GM19438 (cell line): ENCODE measurements at regions not wholly inside any gene's neighbourhood (a gene's known extent, or its start where the extent isn't known, plus 50 kb on each side); places are given as distances from the start of the nearest gene placed in this dataset.

Experiments used
- ATAC-seq: cut with Tn5 transposase; IDR thresholded peaks from one replicate; pipeline ENCODE4 v1.9.1; 2021; ENCODE audit warnings: low read depth; ENCODE audit not compliant: unreplicated experiment

DNA sequence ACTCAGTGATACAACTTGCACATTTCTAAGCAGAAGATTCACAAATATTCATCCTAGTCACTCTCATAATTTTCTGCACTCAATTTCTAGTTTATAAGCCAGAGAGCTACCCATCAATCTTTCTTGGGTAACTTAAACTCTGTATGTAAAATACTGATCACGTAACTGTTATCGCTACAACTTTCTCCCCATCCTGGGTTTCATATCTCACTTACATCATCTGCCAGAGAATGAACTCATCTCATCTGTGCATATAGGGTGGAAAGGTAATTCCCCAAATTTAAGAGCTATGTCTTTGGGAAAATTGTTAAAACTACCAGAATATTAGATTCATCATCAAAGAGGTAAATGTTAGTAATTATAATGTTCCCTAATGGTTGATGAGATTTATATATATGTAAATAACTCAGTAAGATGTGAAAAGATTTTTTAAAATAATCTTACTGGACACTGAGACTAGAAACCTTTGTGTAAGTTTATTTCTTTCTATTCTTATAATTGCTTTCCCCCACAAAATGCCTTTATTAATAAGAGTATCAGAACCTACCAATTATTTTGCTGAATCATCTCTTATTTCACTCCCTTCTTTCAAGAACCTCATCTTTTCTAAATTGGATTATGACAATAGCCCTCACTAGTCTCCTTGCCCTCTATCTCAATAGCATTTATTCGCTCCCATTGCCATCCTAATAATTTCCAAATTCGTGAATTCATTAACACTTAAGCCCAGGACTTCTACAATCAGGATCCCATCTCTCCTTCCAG lies 729.0 kb downstream of the EPHA4 start:
- ATAC-seq = no peak

DNA sequence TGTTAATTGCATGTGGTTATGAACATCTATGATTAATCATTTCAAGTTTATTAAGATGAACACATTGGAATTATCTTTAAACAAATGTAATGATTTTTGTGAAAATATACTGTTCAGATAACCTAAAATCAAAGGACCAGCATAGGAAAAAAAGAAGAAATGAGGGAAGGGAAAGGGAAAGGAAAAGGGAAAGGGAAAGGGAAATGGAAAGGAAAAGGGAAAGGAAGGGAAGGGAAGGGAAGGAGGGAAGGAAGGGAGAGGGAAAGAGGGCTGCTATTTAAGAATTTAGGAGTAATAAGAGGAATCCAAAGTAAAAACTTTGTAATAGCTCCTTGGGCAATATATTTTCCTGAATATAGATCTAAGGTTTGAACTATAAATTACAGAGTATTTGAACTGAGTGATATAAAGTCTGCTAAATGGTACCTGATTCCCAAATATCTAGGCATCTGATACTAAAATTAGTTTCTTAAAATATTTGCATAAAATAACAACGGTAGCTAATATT lies 726.3 kb downstream of the EPHA4 start:
- ATAC-seq = no peak

DNA sequence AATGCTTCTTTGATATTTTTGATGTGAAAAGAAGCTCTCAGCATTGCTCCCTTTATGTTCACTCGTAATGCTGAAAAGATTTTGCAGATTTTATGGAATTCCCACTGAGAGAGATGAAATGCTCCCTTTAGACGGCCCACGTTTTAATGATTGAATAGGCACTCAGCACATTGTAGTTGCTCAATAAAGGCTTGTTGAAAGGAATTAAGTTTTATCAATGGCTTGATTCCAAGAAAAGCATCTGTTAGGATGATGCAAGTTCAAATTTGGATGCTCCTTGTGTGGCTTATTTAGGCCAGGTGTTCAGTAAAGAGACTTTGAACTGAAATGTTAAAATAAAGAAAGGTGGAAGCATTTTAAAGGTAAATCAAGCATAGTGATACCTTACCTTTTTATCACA lies 725.1 kb downstream of the EPHA4 start:
- ATAC-seq = no peak

DNA sequence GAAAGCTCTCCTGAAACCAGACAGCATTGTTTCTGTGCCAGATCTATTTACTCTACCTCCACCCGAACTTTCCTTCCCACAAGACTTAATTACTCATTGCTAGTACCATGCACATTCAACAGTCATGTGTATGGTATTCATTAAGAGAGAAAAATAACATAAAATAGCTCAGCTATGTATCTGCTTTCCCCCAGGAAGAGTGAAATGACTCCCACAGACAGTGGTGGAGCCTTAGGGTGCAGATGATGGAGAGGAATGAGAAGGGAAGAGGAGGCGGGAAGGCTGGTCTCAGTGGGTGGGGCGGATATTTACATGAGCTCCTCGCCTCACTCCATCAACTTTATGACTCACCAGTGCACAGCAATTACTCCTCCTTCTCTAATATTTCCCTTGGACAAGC lies 724.5 kb downstream of the EPHA4 start:
- ATAC-seq = no peak

DNA sequence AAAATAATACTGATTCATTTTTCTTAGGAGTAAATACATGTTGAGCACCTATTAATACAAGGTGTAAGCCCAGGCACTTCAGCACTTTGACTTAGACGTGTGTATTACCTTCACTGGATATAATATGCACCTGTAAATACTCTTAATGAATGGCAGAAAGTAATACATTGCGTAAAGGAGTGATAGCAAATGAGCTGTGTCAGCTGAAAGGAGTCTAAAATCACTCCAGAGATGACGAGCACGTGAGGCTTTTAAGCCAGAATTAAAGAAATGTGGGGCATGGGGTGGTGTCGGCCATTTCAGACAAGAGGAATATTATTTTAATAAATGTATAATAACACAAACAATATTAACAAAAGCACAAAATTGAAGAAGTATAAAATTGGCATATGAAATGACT lies 722.7 kb downstream of the EPHA4 start:
- ATAC-seq = no peak

DNA sequence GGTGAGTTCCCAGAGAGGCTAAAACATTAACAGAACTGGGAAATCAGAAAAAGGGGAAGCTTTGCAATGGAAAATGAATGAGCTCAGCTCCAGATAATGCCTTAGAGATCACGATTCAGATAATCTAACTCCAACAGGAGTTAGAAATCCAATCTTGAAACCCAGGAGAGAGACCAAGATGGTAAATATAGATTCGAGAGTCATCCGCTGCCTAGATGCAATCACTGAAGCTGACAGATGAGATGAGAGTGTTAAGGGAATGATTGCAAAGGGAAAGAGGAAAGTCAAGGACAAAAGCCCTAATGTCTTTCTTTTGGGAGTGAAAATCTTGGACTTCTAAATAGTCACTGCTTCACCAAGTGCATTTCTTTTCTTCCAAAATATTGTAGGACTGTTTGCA lies 722.0 kb downstream of the EPHA4 start:
- ATAC-seq = no peak

DNA sequence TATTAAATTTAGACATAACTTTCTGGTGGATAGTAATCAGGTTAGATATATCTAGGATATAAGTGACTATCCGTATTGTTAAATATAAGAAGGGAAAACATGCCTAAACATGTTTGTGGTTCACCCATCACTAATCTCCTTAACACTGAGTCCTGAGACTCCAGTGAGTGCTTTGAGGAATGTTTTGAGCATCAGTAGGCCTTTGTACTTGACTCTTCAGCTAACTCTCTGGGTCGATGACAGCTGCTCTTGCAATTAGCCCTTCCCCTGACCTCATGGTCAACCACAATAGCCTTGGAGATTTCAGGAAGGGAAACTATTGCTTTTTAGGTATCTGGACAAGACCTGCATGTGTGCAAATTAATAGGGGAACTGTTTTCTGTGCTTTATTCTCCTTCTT lies 716.8 kb downstream of the EPHA4 start:
- ATAC-seq = no peak

DNA sequence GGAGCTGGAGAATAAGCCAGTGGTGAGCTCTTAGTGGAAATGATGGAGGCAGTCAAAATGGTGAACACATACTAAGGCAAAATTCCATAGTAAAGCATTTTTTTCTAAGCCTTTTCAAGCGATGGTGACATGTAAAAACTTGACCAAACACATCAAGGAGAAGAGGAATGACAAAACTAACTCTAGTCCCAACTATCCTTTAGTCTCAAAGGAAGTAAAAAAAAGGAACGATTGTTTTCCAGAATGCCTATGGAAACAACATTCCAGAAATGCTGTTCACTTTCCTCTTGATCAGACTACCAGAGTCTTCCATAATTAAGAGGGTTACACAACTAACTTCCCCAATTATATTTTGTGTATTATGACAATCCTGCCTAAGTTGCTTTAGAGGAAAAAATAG lies 715.6 kb downstream of the EPHA4 start:
- ATAC-seq = no peak

DNA sequence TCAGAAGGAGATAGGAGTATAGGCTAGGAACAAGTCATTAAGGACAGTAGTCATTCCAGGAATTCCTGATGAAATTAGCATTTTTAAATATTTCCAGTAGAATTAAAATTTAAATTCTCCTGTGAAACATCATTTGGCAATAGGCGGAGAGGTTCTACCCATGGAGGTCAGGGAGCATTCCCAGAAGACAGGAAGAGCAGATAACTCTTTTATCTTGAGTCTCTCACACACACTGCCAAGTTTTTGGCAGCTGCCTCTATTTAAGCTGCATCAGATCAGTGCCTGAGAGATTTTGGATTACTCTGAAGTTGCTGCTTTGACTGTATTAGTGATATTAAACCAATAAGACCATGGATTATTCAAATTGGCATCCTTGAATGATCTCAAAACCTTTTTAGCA lies 714.7 kb downstream of the EPHA4 start:
- ATAC-seq = no peak

DNA sequence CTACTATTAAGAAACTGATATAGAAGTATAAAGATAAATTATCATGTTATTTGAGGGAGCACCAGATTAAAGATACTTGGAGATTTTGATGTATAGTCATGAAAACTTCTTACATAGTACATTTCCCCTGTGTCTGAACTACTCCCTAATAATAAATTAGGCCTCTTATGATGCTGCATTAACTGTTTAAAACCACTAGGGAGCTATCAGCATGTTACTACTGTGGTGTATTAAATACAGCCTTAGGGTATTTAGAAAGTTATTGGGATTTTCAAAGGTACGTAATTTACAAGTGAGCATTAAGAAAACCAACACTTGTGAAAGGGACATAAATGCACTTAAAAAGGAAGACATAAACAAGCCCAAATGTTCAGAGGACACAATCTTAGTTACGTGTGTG lies 714.0 kb downstream of the EPHA4 start:
- ATAC-seq = no peak

DNA sequence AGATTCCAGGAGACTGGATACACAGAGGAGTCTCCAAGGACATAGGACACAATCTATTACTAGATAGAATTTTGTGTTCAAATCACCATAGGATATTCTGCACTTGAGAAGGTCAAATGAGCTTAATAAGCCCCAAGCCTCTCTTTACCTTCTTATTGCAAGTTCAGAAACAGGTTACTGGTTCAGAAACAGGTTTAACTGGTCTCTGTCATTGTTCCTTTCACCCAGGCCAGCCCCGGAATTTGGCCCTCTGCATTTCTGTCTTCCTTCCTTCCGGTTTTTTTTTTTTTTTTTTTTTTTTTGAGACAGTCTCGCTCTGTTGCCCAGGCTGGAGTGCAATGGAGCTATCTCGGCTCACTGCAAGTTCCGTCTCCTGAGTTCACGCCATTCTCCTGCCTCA lies 700.2 kb downstream of the EPHA4 start:
- no peak for ATAC-seq

DNA sequence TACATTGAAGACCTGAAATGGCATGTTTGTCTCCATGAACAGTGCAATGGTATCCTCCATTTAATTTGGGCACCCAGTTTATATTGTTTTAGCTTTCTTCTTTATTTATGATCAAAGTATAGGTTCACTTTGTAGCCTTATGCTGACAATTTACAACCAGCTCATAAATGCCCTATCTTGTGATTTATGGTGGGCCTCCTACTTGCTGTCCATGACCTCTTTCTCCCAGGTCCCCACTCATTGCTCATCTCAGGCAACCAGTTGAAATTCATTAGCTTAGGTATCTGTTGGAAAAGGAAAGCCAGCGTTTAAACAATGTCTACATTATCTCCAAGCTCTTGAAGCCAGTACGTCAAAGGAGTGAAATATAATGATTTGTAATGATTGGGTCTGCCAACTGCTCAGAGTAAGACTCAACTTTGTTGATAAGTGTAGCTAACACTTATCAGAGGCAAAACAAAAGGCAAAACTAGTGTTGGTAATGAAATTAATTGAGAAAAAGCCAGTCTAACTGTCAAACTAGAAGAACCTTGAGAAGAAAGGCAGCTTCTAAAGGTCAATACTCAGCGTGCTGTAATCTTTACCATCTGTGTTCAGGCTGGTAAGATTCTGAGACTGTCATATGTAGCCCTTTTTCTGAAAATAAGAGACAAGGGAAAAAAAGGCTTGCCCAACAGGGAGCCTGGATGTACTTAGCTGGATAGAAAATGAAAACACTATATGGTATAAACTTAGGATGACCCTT lies 695.9 kb downstream of the EPHA4 start:
- no peak for ATAC-seq

DNA sequence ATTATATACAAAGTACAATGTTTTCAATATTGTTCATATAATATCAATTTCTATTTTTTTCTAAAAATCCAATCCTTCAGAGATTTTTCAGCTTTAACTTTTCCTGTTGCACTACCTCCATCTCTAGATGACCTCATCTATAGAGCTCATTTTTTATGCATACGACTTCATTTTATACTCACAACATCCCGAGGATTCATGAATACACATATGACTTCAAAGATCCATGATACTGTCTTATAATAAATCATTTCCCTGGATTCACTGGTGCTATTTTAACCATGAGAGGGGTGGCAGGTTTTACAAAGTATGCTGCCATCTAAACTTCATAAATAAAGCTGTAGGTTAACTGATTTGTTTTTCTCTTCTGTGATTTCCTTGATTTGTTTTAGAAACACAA lies 694.6 kb downstream of the EPHA4 start:
- no peak for ATAC-seq

DNA sequence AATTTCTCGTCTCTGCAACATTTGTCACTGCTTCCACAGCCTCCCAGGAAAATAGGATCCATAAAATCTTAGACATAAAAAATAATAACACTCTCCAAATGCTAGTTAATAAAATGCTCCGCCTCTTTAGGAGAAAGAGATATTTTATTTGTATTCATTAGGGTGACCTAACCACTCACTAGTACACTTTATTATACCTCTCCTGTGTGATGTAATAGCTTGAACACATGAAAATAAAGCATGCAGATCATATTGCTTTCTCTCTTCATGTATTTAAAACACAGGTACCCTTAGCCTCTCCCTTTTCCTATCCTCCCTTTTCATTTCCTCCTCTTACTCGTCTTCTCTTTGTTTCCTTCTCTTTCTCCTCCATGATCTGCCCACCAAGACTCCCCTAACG lies 694.2 kb downstream of the EPHA4 start:
- no peak for ATAC-seq

DNA sequence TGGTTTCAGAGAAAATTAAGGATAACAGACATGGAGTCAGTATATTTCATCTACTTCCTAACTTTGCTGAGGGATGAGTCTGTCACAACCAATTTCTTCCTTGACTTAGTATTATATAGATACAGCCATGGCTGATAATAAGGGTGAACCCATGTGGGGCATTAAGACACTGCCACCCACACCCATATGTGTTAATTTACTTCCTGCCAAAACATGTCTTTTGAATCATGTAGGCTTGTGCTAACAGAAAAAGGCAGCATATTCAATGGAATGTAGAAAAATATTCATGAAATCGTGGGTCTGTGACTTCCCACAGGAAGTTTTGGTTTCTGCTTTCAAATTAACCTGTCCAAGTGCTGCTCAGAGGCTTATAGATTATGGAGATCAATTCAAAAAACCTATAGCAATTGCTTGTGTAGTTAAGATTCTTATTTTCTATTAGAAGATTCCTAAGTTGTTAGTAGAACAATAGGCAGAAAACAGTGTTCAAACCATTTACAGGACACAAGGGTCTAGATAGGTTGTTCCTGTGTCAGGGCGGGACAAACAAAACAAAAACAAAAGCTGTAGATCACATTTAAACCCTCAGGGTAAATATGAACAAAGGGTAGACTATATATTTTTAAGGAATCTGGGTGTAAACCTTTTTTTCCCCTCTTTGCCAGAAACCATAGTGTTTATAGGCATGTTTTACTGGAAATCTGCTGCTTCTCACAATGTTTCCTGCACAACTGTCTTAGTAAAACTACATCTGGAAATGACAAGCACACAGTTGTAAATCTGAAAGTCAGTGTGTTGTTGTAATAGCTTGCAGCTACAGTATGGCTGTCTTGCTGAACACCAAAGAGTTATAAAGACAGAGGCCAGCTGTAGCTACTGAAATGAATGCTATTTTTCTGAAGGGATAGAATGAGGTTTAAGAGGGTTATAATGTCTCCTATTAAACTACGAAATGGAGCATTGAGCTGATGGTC lies 691.2 kb downstream of the EPHA4 start:
- ATAC-seq = no peak

DNA sequence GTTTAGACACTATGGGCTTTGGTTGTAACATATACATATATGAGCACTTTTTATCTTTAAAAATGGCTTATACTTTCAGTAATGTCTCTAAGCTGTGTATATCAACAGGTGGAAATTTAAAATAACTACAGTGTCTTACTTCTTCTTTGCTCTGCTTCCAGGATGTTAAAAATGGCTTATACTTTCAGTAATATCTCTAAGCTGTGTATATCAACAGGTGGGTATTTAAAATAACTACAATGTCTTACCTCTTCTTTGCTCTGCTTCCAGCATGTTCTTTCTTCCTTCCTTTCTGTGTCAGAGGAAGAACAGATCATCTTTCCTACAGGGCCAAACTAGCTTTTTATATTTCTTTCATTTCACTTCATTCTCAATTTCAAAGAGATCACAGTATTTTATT lies 689.6 kb downstream of the EPHA4 start:
- no peak for ATAC-seq

DNA sequence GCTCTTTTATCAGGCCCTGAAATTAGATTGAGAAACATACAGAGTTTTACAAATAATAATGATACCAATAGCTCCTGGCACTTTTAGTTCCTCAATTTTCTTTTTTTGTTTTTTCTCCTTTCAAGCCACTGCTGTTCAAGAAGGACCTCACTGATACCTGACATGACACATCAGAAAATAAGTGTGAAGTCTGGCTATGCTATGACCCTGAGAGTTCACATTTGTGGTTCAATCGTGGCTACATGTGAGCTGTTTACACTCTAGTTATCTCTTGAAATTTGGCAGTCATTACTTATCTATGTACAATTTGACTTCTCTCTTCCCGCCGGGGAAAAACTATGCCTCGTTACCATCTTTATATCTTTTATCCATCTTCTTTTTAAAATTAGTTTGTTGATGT lies 686.5 kb downstream of the EPHA4 start:
- no peak for ATAC-seq

DNA sequence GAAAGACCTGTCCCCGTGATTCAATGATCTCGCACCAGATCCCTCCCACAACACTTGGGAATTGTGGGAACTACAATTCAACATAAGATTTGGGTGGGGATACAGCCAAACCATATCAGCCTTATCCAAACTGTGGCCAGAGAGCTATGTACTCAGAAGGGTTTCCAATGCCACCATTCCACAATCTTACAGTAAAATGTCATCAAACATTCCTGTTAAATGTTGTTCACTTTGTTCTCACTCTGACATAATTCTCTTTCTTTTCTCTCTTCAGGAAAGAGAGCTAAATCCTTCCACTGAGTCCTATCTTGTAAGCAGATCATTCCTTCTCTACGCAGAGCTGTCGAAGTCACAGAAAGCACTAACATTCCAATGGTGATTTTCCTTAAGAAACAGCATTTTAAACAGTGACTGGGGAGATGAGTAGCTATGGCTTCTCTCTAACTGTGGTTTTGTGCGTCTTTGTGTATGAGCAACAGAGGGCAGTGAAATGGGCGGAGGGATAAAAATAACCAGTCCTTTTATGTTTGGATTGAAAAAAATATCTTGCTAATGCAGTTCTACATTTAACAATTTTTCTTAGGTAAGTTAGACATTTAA lies 684.7 kb downstream of the EPHA4 start:
- ATAC-seq = no peak

DNA sequence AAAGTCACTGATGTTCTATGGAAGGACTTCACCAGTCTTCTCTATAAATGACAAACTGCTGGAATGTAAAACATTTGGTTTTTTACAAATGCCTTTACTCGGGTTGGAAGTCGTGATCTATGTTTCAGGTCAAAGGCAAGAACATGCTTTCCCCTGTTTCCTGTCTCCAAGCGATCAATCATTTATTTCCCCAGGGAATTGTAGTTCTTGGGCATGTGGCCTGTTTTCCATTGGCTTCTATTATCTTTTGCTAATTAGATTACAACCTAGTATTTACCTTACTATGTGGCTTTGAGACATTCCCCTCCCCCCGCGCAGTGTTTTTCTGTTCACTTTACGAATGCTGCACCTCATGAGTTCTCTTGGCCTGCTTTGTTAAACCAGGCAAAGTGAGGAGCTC lies 684.2 kb downstream of the EPHA4 start:
- ATAC-seq = no peak

DNA sequence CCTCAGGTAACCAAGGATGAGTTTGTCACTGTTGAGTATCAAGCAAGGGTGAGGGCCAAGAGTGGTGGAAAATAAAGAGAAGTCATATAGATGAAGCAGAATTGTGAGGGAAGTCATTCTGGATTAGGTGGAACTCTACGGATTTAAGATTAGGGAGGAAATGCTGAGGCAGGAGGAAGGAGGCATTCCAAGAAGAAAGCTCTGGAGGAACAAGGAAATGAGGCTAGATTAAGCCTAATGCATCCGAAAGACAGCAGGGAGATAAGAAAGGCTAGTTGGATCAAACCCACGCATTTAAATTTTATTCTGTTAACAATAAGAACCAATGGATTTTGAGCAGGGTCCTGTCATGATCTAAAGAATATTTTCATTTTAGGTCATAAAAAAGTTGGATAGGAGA lies 681.2 kb downstream of the EPHA4 start:
- no peak for ATAC-seq

DNA sequence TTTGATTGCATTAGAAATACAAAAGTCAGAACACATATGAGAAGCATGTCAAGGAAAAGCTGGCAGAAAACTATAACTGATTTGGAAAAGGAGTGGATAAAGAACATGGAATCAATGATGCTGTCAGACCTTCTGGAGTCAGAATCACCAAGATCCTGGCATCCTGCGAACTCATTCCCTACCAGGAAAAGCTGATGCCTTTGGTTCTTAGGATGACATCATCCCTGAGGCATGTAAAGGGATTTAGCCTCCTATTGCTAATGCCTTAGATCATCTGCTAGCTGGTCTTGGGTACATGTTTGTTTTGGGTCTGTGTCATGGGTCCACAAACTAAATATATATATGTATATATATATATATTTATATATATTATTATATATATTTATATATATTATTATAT lies 680.7 kb downstream of the EPHA4 start:
- ATAC-seq = no peak
